Limb (tissue), 2 donors: ENCODE measurements at regions not wholly inside any gene's neighbourhood (a gene's known extent, or its start where the extent isn't known, plus 50 kb on each side); places are given as distances from the start of the nearest gene placed in this dataset.
A peak's percentile ranks its signal among the peaks of the same experiment; 100 is the strongest.
"Not testable (repeated sequence)": the region's sequence is repeated elsewhere in the genome, so short reads cannot be mapped to it uniquely, and the experiment has no call there.

Experiments
- DNase-seq, 2 donors: peaks; one replicate each; pipeline ENCODE4 v3.0.0-alpha.2; 2016; ENCODE audit errors: extremely low spot score in 2 of 2

- DNase-seq, result no peak
Observed at GRCh38 chr7:68070992-68071391, 1074.4 kb downstream of the TYW1 start.

GRCh38 chr7:68073701-68074100, 1077.1 kb downstream of the TYW1 start:
- DNase-seq, result no peak

- DNase-seq, result no peak
Observed at GRCh38 chr7:68074242-68074641, 1077.6 kb downstream of the TYW1 start.

- DNase-seq, result no peak
Observed at GRCh38 chr7:68078157-68078710, 1081.6 kb downstream of the TYW1 start.

GRCh38 chr7:68082066-68082960, 1085.7 kb downstream of the TYW1 start:
- DNase-seq, result not testable (repeated sequence)

GRCh38 chr7:68082961-68083657, 1086.5 kb downstream of the TYW1 start:
- DNase-seq, result not testable (repeated sequence)

GRCh38 chr7:68087401-68087800, 1090.8 kb downstream of the TYW1 start:
- DNase-seq, result no peak

- no peak for DNase-seq
Observed at GRCh38 chr7:68088879-68089278, 1092.2 kb downstream of the TYW1 start.

GRCh38 chr7:68090256-68090655, 1093.6 kb downstream of the TYW1 start:
- not testable (repeated sequence) for DNase-seq

GRCh38 chr7:68103319-68103718, 1106.7 kb downstream of the TYW1 start:
- no peak for DNase-seq

GRCh38 chr7:68107261-68107660, 1110.6 kb downstream of the TYW1 start:
- DNase-seq, result peak; percentile 34 to 35

- DNase-seq, result no peak
Observed at GRCh38 chr7:68107968-68108367, 1111.3 kb downstream of the TYW1 start.

GRCh38 chr7:68109299-68109698, 1112.7 kb downstream of the TYW1 start:
- no peak for DNase-seq

- DNase-seq, result no peak
Observed at GRCh38 chr7:68119411-68119810, 1122.8 kb downstream of the TYW1 start.

- no peak for DNase-seq
Observed at GRCh38 chr7:68121056-68121455, 1124.4 kb downstream of the TYW1 start.

- no peak for DNase-seq
Observed at GRCh38 chr7:68121655-68122054, 1125.0 kb downstream of the TYW1 start.

GRCh38 chr7:68122801-68123200, 1126.2 kb downstream of the TYW1 start:
- no peak for DNase-seq

- DNase-seq, result no peak
Observed at GRCh38 chr7:68125168-68125567, 1128.5 kb downstream of the TYW1 start.

GRCh38 chr7:68133045-68133444, 1136.4 kb downstream of the TYW1 start:
- no peak for DNase-seq

GRCh38 chr7:68143345-68143744, 1146.7 kb downstream of the TYW1 start:
- no peak for DNase-seq

- DNase-seq, result no peak
Observed at GRCh38 chr7:68146983-68147382, 1150.3 kb downstream of the TYW1 start.

- peak in 1 of 2 donors; percentile 38 for DNase-seq
Observed at GRCh38 chr7:68147614-68148238, 1151.1 kb downstream of the TYW1 start.
